Endothelial cell of umbilical vein (primary cell): ENCODE measurements at regions not wholly inside any gene's neighbourhood (a gene's known extent, or its start where the extent isn't known, plus 50 kb on each side); places are given as distances from the start of the nearest gene placed in this dataset.

Experiments
- BruUV-seq: library from RNA; stranded (reverse); fragments of 400-500 nt; replicated peaks from 2 replicates; lab custom pipeline; 2021; lab: Mats Ljungman, UMichigan
- CTCF ChIA-PET: fragments of 300-600, 350-600 bp; sonication (Branson Sonifier 250); formaldehyde crosslinking; loops from one replicate; lab custom pipeline; 2021; ENCODE audit warnings: antibody characterized with exemption, inconsistent platforms; lab: Charles Lee
- POLR2A ChIA-PET: fragments of 300-600, 350-600 bp; sonication (Branson Sonifier 250); formaldehyde crosslinking; loops from one replicate; lab custom pipeline; 2021; ENCODE audit warnings: antibody characterized with exemption, inconsistent platforms; lab: Charles Lee
- DNase-seq: peaks from one replicate; pipeline ENCODE4 v3.0.0-alpha.2; 2011; ENCODE audit warnings: low read depth, low spot score
- FAIRE-seq: peaks from 2 replicates; lab custom pipeline; 2011; peaks lifted over from hg19 to GRCh38; lab: Jason Lieb, UNC
- H2AFZ ChIP-seq: 2 replicates; pipeline ENCODE4 v1.6.0; 2012; ENCODE audit warnings: low read depth, low read length, control low read depth, inconsistent platforms
- H3K27ac ChIP-seq: 2 replicates; pipeline ENCODE4 v1.5.1; 2011; ENCODE audit warnings: low read depth, mild to moderate bottlenecking, control low read depth, low read length, moderate library complexity; ENCODE audit not compliant: insufficient read depth
- H3K27me3 ChIP-seq, 2 experiments: 2 replicates each; pipeline versions ENCODE4 v1.6.0 to v1.6.1; 2011; ENCODE audit warnings: low read length in 2 of 2, mixed read lengths in 1 of 2; ENCODE audit not compliant: control insufficient read depth in 2 of 2, insufficient read depth in 2 of 2
- H3K36me3 ChIP-seq, 2 experiments: 2 replicates in 1 of 2; 3 replicates in 1 of 2; pipeline ENCODE4 v1.5.1; 2011; ENCODE audit warnings: low read length in 2 of 2, mild to moderate bottlenecking in 1 of 2, moderate library complexity in 1 of 2; ENCODE audit not compliant: control insufficient read depth in 2 of 2, insufficient read depth in 2 of 2; ENCODE audit errors: extremely low read depth in 1 of 2
- H3K4me1 ChIP-seq: 3 replicates; pipeline ENCODE4 v1.5.1; 2011; ENCODE audit warnings: mild to moderate bottlenecking, low read length; ENCODE audit not compliant: control insufficient read depth, insufficient read depth; ENCODE audit errors: extremely low read depth
- H3K4me2 ChIP-seq: 2 replicates; pipeline ENCODE4 v1.6.1; 2011; ENCODE audit warnings: low read length, control low read depth, mixed read lengths; ENCODE audit not compliant: insufficient read depth
- H3K4me3 ChIP-seq, 3 experiments: fragments of 200-600 bp in 1 of 3; sonication (generic), shearing (Covaris generic) in 1 of 3; replicated peaks in 1 of 3; 2 replicates each; pipeline ENCODE4 v1.5.1; 2011 to 2016; ENCODE audit warnings: control low read depth in 3 of 3, low read length in 3 of 3, mild to moderate bottlenecking in 2 of 3, inconsistent platforms in 1 of 3, low read depth in 1 of 3, moderate library complexity in 1 of 3; ENCODE audit not compliant: insufficient read depth in 1 of 3
- H3K79me2 ChIP-seq: 2 replicates; pipeline ENCODE4 v1.6.0; 2012; ENCODE audit warnings: low read length, inconsistent platforms; ENCODE audit not compliant: control insufficient read depth, insufficient read depth
- H3K9ac ChIP-seq: replicated peaks from 2 replicates; pipeline ENCODE3; 2011; ENCODE audit warnings: low read length, control low read depth; ENCODE audit not compliant: insufficient read depth; ENCODE audit errors: extremely low read depth
- H3K9me1 ChIP-seq: replicated peaks from 3 replicates; pipeline ENCODE4 v1.6.0; 2011; ENCODE audit warnings: mild to moderate bottlenecking, low read length; ENCODE audit not compliant: control insufficient read depth, insufficient read depth; ENCODE audit errors: extremely low read depth
- H3K9me3 ChIP-seq: replicated peaks from 2 replicates; pipeline ENCODE4 v1.5.1; 2012; ENCODE audit warnings: low read length, inconsistent platforms; ENCODE audit not compliant: control insufficient read depth, insufficient read depth
- H4K20me1 ChIP-seq: replicated peaks from 2 replicates; pipeline ENCODE3; 2011; ENCODE audit warnings: mild to moderate bottlenecking, low read length; ENCODE audit not compliant: control insufficient read depth, insufficient read depth; ENCODE audit errors: extremely low read depth
- CTCF ChIP-seq, 2 donors: IDR thresholded peaks; 1 replicate in 1 of 2; 2 replicates in 1 of 2; pipeline ENCODE4 v1.5.1; 2011; ENCODE audit warnings: low read length in 2 of 2, mild to moderate bottlenecking in 2 of 2, moderate library complexity in 2 of 2, control low read depth in 1 of 2, inconsistent platforms in 1 of 2, low read depth in 1 of 2; ENCODE audit not compliant: insufficient read depth in 1 of 2; ENCODE audit errors: extremely low read depth in 1 of 2
- EZH2 ChIP-seq: IDR thresholded peaks from 2 replicates; pipeline ENCODE4 v1.6.1; 2012; ENCODE audit warnings: borderline replicate concordance, low read depth, mild to moderate bottlenecking, moderate library complexity, low read length, inconsistent platforms; ENCODE audit not compliant: severe bottlenecking
- FOS ChIP-seq: IDR thresholded peaks from 2 replicates; pipeline ENCODE4 v1.6.1; 2011; ENCODE audit warnings: mild to moderate bottlenecking, low read length, moderate library complexity, borderline replicate concordance; ENCODE audit not compliant: insufficient read depth
- GATA2 ChIP-seq: IDR thresholded peaks from 2 replicates; pipeline ENCODE4 v1.7.0; 2011; ENCODE audit warnings: low read depth, mild to moderate bottlenecking, moderate library complexity, mixed read lengths, low read length; ENCODE audit not compliant: insufficient read length, insufficient read depth
- JUN ChIP-seq: IDR thresholded peaks from 2 replicates; pipeline ENCODE4 v1.6.1; 2011; ENCODE audit warnings: borderline replicate concordance, low read depth; ENCODE audit not compliant: insufficient read length, insufficient read depth
- MYC ChIP-seq: IDR thresholded peaks from one replicate; pipeline ENCODE4 v1.6.1; 2011; ENCODE audit warnings: mild to moderate bottlenecking, low read depth, low read length
- POLR2A ChIP-seq: IDR thresholded peaks from 2 replicates; pipeline ENCODE4 v1.6.1; 2012; ENCODE audit warnings: low read depth, mild to moderate bottlenecking, control low read depth, low read length
- POLR2AphosphoS5 ChIP-seq: IDR thresholded peaks from 2 replicates; pipeline ENCODE4 v1.6.1; 2012; ENCODE audit warnings: low read depth, mild to moderate bottlenecking, control low read depth, low read length, moderate library complexity; ENCODE audit not compliant: insufficient read depth
- dilution Hi-C: fragments of 300-500 bp; cut with MboI; formaldehyde crosslinking; loops from one replicate; pipeline ENCODE4 v1.15.0; 2019; ENCODE audit warnings: low sequenced_read_pairs; ENCODE audit not compliant: extremely low pct_ligation_motif_present
- intact Hi-C: fragments of 100-400 bp; cut with micrococcal nuclease; formaldehyde crosslinking; loops from one replicate; pipeline ENCODE4 v1.10.0; 2022
- TF ChIP-seq, protein P1 (sequence below): IDR thresholded peaks from 2 replicates; pipeline ENCODE4 v1.6.1; 2011; ENCODE audit not compliant: insufficient read depth, insufficient read length

GRCh38 chr5:38105801-38106200 is 152.6 kb upstream of the EGFLAM start:
- ChIA-PET POLR2A (no interaction called here), CTCF (no interaction called here)
- H3K4me2 ChIP-seq: no peak overlapping the region
- no peak overlapping the region for H3K9ac ChIP-seq
- no peaks in the 10 kb centered on the region for H3K79me2 ChIP-seq
- no peaks in the 10 kb centered on the region for H3K9me1 ChIP-seq
- H3K9me3 ChIP-seq: no peaks in the 10 kb centered on the region
- FAIRE-seq (no peak), DNase-seq (no peak)
- H3K4me1 ChIP-seq: no peaks in the 10 kb centered on the region
- H3K27me3 ChIP-seq: no peaks in the 10 kb centered on the region
- no peak overlapping the region for H3K4me3 ChIP-seq
- intact Hi-C loops (no loop called here), dilution Hi-C loops (no loop called here)
- H3K36me3 ChIP-seq: no peaks in the 10 kb centered on the region
- H4K20me1 ChIP-seq: no peaks in the 10 kb centered on the region
- TF ChIP-seq GATA2: no peak
- TF ChIP-seq POLR2AphosphoS5: no peak
- no peak for TF ChIP-seq CTCF (IDR thresholded peaks at IDR 0.05; ENCODE audit: extremely low read depth in 1 of 2, insufficient read depth in 1 of 2, low read depth in 1 of 2, low read length in 2 of 2)
- no peak for TF ChIP-seq MYC
- TF ChIP-seq, protein P1, sequence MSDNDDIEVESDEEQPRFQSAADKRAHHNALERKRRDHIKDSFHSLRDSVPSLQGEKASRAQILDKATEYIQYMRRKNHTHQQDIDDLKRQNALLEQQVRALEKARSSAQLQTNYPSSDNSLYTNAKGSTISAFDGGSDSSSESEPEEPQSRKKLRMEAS: no peak
- no peak for TF ChIP-seq POLR2A
- TF ChIP-seq JUN: no peak
- no peak for TF ChIP-seq EZH2
- TF ChIP-seq FOS: no peak
- H2AFZ ChIP-seq: no peak overlapping the region
- BruUV-seq: no TSS peak
- H3K27ac ChIP-seq: no peak overlapping the region
